Neural cell (in vitro differentiated cells): ENCODE measurements at regions not wholly inside any gene's neighbourhood (a gene's known extent, or its start where the extent isn't known, plus 50 kb on each side); places are given as distances from the start of the nearest gene placed in this dataset.

Source experiments
- EZH2 ChIP-seq: fragments of 200-600, 300-800 bp; shearing (Covaris generic), sonication (generic); IDR thresholded peaks from 2 replicates; pipeline ENCODE4 v1.6.1; 2014; ENCODE audit warnings: antibody characterized with exemption, low read length, borderline replicate concordance, mild to moderate bottlenecking; ENCODE audit not compliant: insufficient read depth, poor library complexity, severe bottlenecking
- POLR2AphosphoS5 ChIP-seq: IDR thresholded peaks from 2 replicates; pipeline ENCODE4 v1.6.1; 2012
- TAF1 ChIP-seq: IDR thresholded peaks from 2 replicates; pipeline ENCODE4 v1.6.1; 2012; ENCODE audit warnings: low read depth
- TF ChIP-seq, protein P1 (sequence below): fragments of 450-650 bp; IDR thresholded peaks from 2 replicates; pipeline ENCODE4 v1.5.1; 2014; ENCODE audit warnings: antibody characterized with exemption, mild to moderate bottlenecking, moderate library complexity; ENCODE audit not compliant: poor library complexity, severe bottlenecking

DNA sequence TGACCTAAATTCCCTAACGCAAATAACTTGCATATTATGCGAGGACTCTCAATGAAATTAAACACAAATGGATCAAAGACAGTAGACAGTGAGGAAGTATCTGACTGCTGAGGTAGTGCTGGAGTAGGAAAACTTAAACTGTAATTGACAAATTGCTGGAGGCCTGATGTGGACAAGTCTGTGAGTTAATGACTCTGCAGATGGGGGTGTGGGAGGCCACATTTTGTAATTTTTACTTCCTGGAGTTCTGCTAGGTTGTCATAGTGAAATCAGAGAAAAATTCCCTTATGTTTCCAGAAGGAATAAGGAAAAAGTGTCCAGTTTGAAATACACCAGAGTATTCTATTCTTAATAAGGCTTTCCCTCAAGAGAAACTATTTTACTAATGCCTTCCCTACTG, 333.0 kb upstream of the CNTNAP5 start:
- TF ChIP-seq, protein P1, sequence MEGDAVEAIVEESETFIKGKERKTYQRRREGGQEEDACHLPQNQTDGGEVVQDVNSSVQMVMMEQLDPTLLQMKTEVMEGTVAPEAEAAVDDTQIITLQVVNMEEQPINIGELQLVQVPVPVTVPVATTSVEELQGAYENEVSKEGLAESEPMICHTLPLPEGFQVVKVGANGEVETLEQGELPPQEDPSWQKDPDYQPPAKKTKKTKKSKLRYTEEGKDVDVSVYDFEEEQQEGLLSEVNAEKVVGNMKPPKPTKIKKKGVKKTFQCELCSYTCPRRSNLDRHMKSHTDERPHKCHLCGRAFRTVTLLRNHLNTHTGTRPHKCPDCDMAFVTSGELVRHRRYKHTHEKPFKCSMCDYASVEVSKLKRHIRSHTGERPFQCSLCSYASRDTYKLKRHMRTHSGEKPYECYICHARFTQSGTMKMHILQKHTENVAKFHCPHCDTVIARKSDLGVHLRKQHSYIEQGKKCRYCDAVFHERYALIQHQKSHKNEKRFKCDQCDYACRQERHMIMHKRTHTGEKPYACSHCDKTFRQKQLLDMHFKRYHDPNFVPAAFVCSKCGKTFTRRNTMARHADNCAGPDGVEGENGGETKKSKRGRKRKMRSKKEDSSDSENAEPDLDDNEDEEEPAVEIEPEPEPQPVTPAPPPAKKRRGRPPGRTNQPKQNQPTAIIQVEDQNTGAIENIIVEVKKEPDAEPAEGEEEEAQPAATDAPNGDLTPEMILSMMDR: no peak
- TF ChIP-seq TAF1 (no peak), EZH2 (no peak), POLR2AphosphoS5 (no peak)
